ENCODE measurements at regions not wholly inside any gene's neighbourhood (a gene's known extent, or its start where the extent isn't known, plus 50 kb on each side); places are given as distances from the start of the nearest gene placed in this dataset.
"Not testable (repeated sequence)": the region's sequence is repeated elsewhere in the genome, so short reads cannot be mapped to it uniquely, and the experiment has no call there.

DNA sequence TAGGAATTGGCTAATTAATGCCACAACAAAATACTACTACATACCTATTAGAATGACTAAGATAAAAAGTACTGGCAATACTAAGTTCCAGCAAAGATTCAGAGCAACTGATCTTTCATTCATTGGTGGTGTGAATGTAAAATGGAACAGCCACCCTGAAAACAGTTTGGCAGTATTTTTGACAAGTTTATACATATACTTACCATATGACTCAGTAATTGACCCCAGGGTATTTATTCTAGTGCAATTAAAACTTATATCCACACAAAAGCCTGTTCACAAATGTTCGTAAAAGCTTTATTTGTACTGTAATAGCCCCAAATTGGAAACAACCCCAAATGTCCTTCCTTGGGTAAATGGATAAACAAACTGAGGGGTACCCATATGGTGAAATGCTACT lies 270.8 kb upstream of the ACTBL2 start:
- DNase-seq (ENCODE audit: low read depth in 2 of 2): no peak

DNA sequence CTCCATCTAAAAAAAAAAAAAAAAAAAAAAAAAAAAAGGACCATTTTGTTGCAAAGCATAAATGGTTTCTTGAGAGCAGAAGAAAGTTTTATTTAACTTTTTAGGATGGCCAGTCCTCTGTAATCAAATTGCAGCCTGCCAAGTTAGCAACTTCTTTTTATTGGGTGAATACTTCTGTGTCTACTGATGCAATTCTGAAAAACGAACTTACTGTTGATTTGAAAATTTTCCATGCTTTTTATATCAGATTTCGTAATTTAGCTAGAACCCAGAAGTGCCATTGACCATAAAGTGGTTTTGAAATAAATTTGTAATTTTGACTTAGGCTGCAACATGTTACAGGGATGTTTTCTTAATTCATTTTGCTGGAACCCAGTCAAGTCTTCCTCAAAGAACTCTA lies 269.1 kb upstream of the ACTBL2 start:
- DNase-seq (ENCODE audit: low read depth in 2 of 2): no peak

DNA sequence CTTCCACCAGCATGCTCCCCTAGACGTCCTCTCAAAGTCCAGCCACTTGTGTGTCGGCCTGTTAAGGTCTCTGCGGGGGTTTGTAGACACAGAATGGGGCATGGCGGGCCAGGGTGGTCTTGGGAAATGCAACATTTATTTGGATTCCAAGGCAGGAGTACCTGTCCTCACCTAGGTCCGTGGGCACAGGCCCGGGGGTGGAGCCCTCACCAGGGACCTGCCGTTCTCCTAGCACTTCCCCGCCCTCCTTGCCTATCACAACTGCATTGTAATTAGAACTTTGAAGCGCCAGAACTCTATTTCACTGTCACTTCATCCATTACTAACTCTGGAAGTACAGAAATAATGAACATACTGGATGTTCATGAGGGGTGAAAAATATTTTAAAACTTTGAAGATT lies 268.3 kb upstream of the ACTBL2 start:
- DNase-seq (ENCODE audit: low read depth in 2 of 2): no peak

DNA sequence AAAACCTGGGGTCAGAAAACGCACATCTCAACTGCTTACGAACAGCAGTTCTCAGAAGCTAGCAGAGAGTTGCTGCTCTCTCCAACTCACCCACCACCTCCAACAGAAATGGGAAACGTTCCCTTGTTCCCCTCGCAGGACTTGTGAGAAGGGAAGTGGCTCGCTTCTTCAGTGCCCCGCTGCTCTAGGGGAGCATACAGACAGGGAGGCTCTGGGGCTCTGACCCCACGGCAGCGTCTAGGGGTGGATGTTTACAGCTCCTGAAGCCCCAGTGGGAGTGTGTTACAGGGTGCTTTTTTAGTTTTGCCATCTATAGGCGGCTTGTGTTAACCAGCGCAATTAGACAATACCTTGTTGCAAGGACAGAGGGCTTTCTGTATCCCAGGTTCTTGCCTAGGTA lies 267.7 kb upstream of the ACTBL2 start:
- no peak for DNase-seq (ENCODE audit: low read depth in 2 of 2)

DNA sequence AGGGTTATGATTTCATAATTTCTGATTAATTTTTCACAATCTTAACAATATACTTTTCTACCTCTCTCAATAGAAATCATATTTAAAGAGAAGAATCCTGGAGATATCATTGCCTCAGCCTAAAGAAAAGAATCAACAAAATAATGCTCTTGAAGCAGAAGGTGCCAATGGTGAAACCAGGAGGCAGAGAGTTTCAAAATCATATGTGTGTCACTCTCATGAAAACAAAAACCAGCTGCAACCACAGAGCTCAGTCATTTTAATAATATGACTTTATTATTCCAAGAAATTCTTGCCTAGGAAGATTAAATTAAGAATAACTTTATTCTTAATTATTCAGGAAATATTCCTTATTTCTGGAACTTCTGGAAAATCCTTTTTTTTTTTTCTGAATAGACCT lies 266.8 kb upstream of the ACTBL2 start:
- DNase-seq (ENCODE audit: low read depth in 2 of 2): no peak

DNA sequence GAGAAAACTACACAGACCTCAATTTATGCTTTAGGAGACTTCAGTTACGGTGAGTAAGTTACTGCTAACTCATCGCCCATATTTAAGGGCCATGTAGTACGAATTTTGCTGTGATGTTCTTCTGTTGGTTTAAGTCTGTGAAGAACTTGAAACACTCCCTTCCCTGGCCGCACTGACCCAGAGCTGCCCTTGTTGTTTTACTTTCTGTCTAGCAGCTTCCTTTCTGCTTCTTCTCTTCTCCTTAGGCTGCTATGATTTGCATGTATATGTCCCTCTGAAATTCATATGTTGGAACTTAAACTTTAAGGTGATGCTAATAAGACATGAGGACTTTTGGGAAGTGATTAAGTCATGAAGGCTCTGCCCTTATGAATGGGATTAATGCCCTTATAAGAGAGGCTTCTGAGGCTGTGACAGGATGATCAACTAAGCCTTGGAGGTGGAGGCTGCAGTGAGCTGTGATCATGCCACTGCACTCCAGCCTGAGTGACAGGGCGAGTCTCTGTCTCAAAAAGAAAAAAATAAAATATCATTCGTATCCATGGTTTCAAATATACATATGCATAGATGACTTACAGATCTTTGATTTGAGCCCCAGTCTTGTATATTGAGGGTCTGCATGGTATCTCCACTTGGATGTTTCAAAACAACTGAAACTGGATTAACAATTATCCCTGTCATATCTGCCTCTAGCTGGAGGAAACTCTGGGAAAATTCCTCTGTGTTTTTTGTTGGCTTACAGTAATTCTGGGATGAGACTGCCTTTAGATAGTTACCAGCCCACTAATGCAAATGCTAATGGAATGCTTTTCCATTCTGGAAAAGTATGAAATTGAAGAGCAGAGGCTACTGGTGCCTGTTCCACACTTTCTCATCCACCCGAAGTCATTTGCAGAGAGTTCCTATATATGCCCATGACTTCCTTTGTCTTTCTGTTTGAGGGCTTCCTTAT lies 263.4 kb upstream of the ACTBL2 start:
- DNase-seq (ENCODE audit: low read depth in 2 of 2): no peak

DNA sequence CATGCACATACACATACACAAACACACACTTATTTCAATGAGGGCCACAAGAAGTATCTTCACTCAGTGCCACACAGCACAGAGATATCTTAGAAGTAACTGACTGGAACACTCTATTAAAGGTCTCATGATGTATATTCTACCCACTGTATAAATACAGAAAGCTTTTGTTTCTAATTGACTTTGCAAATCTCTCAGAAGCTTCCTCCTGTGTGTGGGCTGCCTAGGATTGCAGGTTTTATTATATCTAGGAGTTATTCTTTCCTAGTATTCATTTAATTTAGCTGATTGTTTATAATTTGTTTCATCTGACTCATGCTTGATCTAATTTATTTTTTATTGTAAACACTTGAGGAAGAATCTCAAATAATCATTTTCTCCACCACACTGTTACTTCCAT lies 262.4 kb upstream of the ACTBL2 start:
- DNase-seq (ENCODE audit: low read depth in 2 of 2): no peak

DNA sequence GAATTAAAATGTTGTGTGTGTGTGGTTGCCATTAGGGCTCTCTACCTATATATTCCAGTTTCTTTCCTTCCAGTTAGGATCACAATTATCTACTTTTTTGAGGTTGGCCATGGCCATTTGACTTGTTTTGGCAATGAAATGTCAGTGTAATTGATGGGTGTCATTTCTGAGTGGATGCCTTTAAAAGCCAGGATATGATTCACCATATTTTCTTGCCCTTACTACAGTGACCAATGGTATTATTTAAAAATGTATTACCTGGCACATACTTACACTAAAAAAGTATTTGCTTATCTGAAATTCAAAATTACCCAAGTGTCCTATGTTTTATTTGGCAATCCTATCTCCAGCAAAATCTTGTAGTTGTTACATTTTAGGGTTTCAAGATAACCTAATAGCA lies 258.7 kb upstream of the ACTBL2 start:
- DNase-seq (ENCODE audit: low read depth in 2 of 2): no peak

DNA sequence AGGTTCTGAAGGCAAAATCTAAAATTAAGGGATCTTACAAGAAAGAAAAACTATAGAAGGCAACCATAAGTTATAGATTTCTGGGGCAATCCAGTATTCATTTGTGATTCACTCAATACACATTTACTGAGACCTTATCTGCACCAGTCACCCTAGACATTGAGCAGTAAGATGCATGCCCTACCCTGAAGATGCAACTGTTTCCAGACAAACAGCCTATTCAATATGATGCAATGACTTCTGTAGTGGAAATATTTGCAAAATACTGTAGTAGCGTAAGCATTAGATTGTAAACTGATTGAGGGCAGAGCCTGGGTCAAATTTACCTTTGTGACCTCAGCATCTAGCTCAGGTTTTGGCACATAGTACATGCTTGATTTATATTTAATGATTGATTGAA lies 256.2 kb upstream of the ACTBL2 start:
- no peak for DNase-seq (ENCODE audit: low read depth in 2 of 2)

DNA sequence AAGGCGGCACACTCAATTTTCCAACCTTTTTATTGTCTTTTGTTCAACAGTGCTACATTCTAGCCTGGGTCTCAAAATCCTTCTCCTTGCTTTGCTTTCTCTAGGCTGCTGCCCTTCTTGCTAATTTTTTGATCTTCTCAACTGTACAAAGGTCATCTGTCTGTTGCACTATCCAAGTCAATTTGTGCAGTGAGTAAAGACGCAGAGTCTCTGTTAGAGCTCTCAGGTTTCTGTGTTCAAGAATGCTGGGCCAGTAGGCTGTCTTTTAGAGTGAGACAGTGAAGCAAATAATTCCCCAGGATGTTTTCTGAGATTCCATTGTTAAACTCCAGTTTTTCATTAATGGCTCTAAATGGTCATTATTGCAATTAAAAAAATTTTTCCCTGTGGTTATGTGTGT lies 255.7 kb upstream of the ACTBL2 start:
- no peak for DNase-seq (ENCODE audit: low read depth in 2 of 2)

DNA sequence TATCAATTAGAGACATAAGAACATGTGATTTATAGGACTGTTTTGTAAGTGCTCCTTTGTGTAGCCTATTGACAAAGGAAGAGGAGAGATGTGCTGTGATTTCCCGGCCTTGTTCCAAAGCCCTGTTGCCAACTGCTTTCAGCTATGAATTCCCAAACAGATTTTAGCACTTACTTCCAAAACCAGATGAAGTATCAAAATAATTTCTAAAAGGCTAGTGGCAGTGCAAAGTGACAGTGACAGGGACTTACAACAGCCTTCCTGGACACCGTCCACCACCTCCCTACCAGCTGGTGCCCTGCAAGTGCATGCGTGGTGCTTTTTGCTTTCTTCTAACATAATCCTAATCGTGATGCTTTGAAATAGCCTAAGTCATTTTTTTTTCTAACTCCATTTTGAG lies 254.1 kb upstream of the ACTBL2 start:
- no peak for DNase-seq (ENCODE audit: low read depth in 2 of 2)

DNA sequence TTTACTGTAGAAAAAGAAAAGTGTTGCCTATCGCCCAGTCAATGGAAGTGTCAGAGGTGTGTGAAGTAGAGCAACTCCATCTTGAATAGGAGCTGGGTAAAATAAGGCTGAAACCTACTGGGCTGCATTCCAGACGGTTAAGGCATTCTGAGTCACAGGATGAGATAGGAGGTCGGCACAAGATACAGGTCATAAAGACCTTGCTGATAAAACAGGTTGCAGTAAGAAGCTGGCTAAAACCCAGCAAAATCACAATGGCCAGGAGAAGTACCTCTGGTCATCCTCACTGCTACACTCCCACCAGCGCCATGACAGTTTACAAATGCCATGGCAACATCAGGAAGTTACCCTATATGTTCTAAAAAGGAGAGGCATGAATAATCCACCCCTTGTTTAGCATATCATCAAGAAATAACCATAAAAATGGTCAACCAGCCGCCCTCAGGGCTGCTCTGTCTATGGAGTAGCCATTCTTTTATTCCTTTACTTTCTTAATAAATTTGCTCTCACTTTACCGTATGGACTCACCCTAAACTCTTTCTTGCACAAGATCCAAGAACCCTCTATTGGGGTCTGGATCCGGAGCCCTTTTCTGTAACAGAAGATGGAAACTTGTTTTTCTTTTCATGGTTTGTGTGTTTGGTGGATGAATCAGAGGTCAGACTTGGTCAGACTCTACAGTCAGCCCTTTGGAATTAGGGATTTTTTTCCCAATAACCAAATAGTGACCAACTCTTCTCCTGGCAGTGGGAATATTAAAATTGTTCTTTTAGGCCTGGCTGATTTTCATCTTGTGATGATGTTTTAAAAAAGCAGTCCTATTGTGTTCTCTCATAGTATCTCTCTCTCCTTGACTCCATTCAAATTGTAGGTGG lies 252.9 kb upstream of the ACTBL2 start:
- not testable (repeated sequence) for DNase-seq (ENCODE audit: low read depth in 2 of 2)

DNA sequence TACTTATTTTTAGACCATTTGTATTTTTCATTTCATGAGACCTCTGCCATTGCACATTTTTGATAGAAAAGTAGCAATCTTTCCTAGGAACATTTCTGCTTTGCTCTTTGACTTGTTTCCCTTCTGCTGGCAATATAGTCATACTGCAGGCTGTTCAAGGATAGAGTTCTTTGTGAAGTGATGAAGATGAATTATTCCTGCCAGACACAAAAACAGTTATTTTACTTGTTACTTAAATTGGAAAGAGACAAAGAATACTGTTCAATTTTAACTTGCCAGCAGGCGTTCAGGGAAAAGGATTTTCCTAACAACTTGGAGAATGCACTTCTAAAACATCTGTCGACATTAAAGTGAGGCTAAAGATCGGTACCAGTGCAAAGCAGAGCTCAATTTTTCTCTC lies 251.7 kb upstream of the ACTBL2 start:
- no peak for DNase-seq (ENCODE audit: low read depth in 2 of 2)

DNA sequence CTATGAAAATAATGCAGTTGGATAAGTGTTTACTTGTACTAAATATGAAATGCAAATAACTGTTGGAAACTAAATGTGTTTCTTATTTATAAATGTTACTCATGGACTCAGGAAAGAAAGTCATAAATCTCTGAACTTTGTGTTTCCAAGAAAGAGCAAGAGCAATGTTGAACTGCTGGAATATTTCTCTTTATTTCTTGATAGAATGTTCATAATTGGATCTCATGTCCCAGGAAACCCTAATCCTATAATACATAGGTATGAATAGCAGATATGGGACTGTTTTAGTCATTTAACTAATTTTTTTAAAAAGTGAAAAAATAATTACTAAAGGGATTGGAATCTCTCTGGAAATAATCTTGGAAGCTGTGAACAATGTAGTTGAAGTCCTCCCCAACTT lies 245.0 kb upstream of the ACTBL2 start:
- no peak for DNase-seq (ENCODE audit: low read depth in 2 of 2)

DNA sequence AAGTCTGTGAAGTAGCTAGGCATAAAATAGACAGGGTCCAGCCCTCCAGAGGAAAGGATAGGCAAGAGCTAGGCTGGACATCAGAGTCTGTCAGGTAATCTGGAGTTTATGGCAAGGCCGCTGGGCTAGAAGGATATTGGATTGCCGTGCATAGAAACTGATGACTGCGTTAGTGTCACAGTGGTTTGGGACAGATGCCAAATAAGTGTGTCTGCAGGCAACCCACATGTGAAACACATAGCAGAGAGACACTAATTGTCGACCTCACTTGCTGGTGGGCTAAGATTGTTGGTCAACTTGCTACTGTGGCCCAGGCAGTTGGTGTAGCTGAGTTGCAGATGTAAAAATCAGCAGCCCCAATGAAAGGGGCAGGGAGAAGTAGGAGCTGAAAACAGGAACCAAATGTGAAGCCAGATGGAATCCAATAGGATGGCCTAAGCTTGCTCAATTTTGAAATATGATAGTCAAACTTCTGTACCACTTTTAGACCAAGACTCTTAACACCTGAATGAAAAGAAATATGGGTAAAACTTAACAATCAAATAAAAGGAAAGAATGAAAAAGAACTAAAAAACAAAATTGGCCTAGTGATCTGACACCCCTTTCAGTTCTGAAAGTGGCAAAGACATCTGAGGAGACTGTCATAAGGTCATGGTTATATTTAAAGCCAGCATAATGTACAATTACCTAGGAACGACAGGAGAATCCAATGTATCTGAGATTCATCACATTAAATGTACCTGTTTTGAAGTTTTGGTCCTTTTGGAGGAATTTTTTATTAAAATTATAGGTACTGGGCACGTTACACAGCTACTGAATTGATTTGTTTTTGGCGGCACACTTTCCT lies 243.3 kb upstream of the ACTBL2 start:
- DNase-seq (ENCODE audit: low read depth in 2 of 2): no peak

DNA sequence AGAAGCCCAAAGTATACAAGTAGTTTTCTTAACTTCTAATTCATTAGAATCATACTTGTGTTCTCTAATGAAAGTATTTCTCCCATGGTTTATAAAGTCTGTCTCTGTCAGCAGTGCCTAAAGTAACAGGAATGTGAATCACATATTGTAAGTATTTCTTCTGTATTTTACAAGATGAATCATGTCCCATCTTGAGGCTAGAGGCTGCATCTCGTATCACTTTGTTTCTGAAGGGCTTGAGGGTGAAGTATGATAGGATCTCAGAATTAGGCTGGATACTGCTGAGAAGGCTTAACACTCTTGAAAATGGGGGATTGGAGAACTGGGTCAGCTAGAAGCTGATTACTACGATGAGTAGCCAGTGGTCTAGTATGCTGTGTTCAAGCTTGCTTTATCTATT lies 242.2 kb upstream of the ACTBL2 start:
- no peak for DNase-seq (ENCODE audit: low read depth in 2 of 2)

DNA sequence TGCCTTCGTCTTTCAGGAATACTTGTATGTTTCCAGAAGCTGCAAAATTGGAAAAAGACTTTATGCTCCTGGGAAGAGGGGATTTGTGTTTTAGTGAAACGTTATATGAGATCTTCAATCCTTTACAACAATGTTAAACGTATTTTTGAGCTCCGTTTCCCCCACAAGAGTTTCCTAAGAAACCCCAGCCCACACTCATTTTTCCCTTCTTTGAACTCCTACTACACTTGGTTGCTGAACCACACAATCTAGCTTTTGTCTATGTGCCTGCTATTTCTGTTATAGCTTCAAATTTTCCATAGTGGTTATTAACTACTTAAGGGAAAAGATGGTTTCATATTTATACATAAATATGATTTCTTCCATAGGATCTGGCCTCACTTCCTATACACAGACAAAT lies 238.6 kb upstream of the ACTBL2 start:
- DNase-seq (ENCODE audit: low read depth in 2 of 2): no peak

DNA sequence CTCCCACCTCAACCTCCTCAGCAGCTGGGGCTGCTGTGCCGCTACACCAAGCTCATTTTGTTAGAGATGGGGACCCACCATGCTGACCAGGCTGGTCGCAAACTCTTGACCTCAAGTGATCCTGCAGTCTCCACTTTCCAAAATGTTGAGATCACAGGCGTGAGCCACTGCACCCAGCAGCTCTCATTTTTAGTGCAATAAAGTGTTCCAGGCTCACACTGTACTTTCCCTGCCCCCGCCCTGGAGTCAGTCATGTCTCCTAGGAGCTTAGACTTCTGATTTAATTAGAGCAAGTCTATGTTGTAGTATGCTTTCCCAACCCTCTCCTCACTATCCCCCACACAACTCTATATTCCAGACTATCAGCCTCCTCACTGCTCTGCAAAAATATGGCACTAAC lies 238.0 kb upstream of the ACTBL2 start:
- no peak for DNase-seq (ENCODE audit: low read depth in 2 of 2)

DNA sequence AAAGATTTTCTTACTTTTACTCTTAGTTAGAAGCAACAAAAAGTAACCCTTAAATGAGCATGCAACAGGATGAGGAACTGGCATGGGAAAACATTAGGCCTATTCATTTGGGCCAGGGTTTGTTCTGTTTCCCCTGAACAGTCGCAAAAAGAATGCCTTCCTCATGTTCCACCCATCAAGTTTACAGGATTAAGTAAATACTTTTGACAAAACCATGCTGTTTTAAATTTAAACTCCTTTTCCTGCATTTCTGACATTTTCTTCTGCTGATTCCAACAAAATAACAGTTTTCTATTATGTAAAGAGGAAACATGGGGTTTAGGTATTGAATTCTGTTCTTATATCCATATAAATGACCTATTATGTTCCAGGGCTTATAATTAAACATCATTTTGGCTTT lies 236.6 kb upstream of the ACTBL2 start:
- DNase-seq (ENCODE audit: low read depth in 2 of 2): no peak

DNA sequence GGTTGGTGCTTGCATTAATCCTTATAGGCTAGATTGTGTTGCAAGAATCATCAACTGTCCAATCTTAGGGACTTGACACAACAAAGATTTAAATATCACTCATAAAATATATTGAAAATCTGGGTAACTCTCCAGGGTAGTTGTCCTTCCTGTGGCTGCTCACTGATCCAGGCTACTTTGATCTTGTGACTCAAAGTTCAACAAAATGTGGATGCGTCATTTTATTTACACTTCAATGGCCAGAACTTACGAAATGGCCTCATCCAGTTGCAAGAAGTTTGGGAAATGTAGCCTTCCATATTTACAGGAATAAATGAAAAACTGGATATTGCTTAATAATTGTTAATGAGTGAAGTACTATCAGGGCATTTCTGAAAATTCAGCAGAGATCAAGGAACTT lies 235.5 kb upstream of the ACTBL2 start:
- DNase-seq (ENCODE audit: low read depth in 2 of 2): no peak

DNA sequence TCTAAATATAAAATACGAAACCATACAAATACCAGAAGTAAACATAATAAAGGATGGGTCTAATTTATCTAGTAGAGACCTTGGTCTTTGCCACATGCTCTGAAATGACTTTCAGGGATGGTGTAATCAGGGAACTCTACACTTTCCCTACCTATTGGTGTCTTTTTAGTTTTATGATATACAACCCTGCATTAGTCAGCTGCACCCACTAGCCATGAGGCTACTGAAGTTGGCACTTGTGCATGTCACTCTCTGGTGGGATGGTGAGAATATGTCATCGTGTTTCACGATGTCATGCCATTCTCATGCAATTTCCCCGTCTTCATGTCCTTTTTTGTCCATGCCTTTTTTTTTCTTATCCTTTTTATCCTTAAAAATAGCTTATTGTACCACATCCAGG lies 234.9 kb upstream of the ACTBL2 start:
- no peak for DNase-seq (ENCODE audit: low read depth in 2 of 2)

DNA sequence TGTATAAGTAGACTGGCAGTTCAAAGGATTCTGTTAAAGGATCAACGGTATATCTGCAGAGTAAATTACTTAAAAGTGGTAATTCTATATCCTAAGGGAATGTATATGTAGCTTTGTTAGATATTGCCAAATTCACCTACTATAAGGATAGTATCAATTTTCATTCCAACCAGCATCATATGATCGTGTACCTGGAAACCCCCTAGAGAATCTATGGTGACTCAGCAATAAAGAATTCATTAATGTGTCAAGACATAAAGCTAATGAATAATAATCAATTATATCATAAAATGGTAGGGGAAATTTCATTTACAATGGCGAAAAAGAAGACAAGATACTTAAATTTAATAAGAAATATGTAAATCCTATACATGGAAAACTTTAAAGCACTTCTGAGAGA lies 234.1 kb upstream of the ACTBL2 start:
- no peak for DNase-seq (ENCODE audit: low read depth in 2 of 2)
